ENCODE measurements at regions not wholly inside any gene's neighbourhood (a gene's known extent, or its start where the extent isn't known, plus 50 kb on each side); places are given as distances from the start of the nearest gene placed in this dataset.

- no peak for DNase-seq
Observed at GRCh38 chr2:81984969-81985637, 1680.6 kb upstream of the LRRTM1 start.

- DNase-seq: no peak
Observed at GRCh38 chr2:81981585-81981984, 1677.0 kb upstream of the LRRTM1 start.

- no peak for DNase-seq
Observed at GRCh38 chr2:81979086-81979485, 1674.5 kb upstream of the LRRTM1 start.

GRCh38 chr2:81976998-81977397, 1672.4 kb upstream of the LRRTM1 start:
- no peak for DNase-seq

GRCh38 chr2:81974216-81974615, 1669.7 kb upstream of the LRRTM1 start:
- no peak for DNase-seq

GRCh38 chr2:81942876-81943275, 1638.3 kb upstream of the LRRTM1 start:
- no peak for DNase-seq

GRCh38 chr2:81942136-81942680, 1637.7 kb upstream of the LRRTM1 start:
- DNase-seq: no peak

GRCh38 chr2:81940266-81940955, 1635.9 kb upstream of the LRRTM1 start:
- DNase-seq: no peak

GRCh38 chr2:81937944-81938343, 1633.4 kb upstream of the LRRTM1 start:
- no peak for DNase-seq

- DNase-seq: no peak
Observed at GRCh38 chr2:81903534-81903933, 1599.0 kb upstream of the LRRTM1 start.

- DNase-seq: no peak
Observed at GRCh38 chr2:81901017-81901416, 1596.5 kb upstream of the LRRTM1 start.

GRCh38 chr2:81895620-81896250, 1591.2 kb upstream of the LRRTM1 start:
- no peak for DNase-seq

GRCh38 chr2:81894451-81894990, 1590.0 kb upstream of the LRRTM1 start:
- no peak for DNase-seq

- DNase-seq: no peak
Observed at GRCh38 chr2:81876624-81877023, 1572.1 kb upstream of the LRRTM1 start.

- no peak for DNase-seq
Observed at GRCh38 chr2:81872006-81872405, 1567.5 kb upstream of the LRRTM1 start.

GRCh38 chr2:81870119-81870518, 1565.6 kb upstream of the LRRTM1 start:
- DNase-seq: no peak

- DNase-seq: no peak
Observed at GRCh38 chr2:81858998-81859397, 1554.4 kb upstream of the LRRTM1 start.

GRCh38 chr2:81853341-81853740, 1548.8 kb upstream of the LRRTM1 start:
- DNase-seq: no peak

GRCh38 chr2:81852651-81853050, 1548.1 kb upstream of the LRRTM1 start:
- no peak for DNase-seq

- no peak for DNase-seq
Observed at GRCh38 chr2:81839780-81840179, 1535.2 kb upstream of the LRRTM1 start.

- DNase-seq: no peak
Observed at GRCh38 chr2:81835321-81836000, 1530.9 kb upstream of the LRRTM1 start.

GRCh38 chr2:81786811-81787210, 1482.3 kb upstream of the LRRTM1 start:
- no peak for DNase-seq
